ENCODE measurements at regions not wholly inside any gene's neighbourhood (a gene's known extent, or its start where the extent isn't known, plus 50 kb on each side); places are given as distances from the start of the nearest gene placed in this dataset.

- TF ChIP-seq RARB (CRISPR knock-in tag; IDR thresholded peaks at IDR 0.05) (no peak), TSHZ2 (CRISPR knock-in tag; IDR thresholded peaks at IDR 0.05) (no peak), ZFP30 (CRISPR knock-in tag; IDR thresholded peaks at IDR 0.05) (no peak), ZNF8 (CRISPR knock-in tag; IDR thresholded peaks at IDR 0.05) (no peak), PPARA (CRISPR knock-in tag; IDR thresholded peaks at IDR 0.05; ENCODE audit: borderline replicate concordance) (no peak), ZFP3 (CRISPR knock-in tag; IDR thresholded peaks at IDR 0.05) (no peak), ISL1 (CRISPR knock-in tag; IDR thresholded peaks at IDR 0.05) (no peak), SNAI2 (CRISPR knock-in tag; IDR thresholded peaks at IDR 0.05) (no peak), ARNTL (CRISPR knock-in tag; IDR thresholded peaks at IDR 0.05; ENCODE audit: borderline replicate concordance, low read depth) (no peak), ZNF565 (CRISPR knock-in tag; conservative IDR thresholded peaks at IDR 0.05; ENCODE audit: low read depth) (no peak), PATZ1 (CRISPR knock-in tag; IDR thresholded peaks at IDR 0.05; ENCODE audit: borderline replicate concordance) (no peak)
- TF ChIP-seq, protein P1, sequence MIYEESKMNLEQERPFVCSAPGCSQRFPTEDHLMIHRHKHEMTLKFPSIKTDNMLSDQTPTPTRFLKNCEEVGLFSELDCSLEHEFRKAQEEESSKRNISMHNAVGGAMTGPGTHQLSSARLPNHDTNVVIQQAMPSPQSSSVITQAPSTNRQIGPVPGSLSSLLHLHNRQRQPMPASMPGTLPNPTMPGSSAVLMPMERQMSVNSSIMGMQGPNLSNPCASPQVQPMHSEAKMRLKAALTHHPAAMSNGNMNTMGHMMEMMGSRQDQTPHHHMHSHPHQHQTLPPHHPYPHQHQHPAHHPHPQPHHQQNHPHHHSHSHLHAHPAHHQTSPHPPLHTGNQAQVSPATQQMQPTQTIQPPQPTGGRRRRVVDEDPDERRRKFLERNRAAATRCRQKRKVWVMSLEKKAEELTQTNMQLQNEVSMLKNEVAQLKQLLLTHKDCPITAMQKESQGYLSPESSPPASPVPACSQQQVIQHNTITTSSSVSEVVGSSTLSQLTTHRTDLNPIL (CRISPR knock-in tag; IDR thresholded peaks at IDR 0.05; ENCODE audit: low read depth) = no peak
Observed at GRCh38 chr18:78773819-78774218, 205.8 kb upstream of the SALL3 start.
